ENCODE measurements at regions not wholly inside any gene's neighbourhood (a gene's known extent, or its start where the extent isn't known, plus 50 kb on each side); places are given as distances from the start of the nearest gene placed in this dataset.

DNA sequence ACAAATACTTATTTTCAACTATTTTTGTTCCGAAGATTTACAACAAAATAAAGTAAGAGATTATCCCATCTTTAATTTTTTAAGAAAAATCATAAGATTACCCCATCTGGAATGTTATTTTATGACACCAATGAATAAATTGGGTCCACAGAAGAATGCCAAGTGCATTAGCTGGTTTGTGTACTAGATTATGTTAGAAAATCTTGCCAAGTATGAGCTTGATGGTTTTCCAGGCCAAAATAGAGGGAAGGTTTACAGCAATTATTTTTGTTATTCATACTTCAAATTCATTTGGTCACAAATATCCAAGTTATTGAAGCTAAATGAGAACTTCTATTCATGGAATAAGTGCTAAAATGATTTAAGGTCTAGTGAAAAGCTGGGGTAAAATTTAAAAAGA lies 109.4 kb upstream of the DMRTA1 start:
- TF ChIP-seq CTCF (IDR thresholded peaks at IDR 0.05) (no peak), POLR2A (IDR thresholded peaks at IDR 0.05) (no peak)

All from testis (tissue), 2 donors.